ENCODE measurements at regions not wholly inside any gene's neighbourhood (a gene's known extent, or its start where the extent isn't known, plus 50 kb on each side); places are given as distances from the start of the nearest gene placed in this dataset.

DNA sequence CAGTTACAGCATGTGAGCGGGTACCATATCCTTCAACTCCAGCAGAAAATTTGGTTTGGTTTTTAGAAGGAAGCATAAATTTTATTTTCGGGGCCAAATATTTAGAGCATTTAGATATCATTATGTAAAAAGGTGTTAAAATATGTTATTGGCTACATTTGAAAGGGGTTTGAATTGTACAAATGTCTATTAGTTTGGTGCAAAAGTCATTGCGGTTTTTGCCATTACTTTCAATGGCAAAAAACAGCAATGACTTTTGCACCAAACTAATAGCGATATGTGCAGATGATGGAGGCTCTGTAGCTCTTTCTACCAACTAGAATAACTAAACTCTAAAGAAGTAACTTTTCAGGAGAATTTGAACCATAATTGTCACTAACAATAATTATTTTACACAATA is 1666.2 kb upstream of the SLC39A10 start:
- Histone ChIP-seq H2AFZ (ENCODE audit: low read length) (no peak overlapping the region), H3K27ac (ENCODE audit: low read length) (no peak overlapping the region), H3K79me2 (ENCODE audit: low read length) (no peaks in the 10 kb centered on the region), H3K9ac (ENCODE audit: low read length) (no peak overlapping the region), H3K4me2 (ENCODE audit: low read depth, low read length) (no peak overlapping the region), H3K4me3 (ENCODE audit: low read length) (no peak overlapping the region), H3K27me3 (replicated peaks; ENCODE audit: insufficient read depth, low read length) (no peaks in the 10 kb centered on the region), H3K36me3 (replicated peaks; ENCODE audit: insufficient read depth, low read length) (no peaks in the 10 kb centered on the region), H3F3A (ENCODE audit: insufficient read depth, low read length) (no peaks in the 10 kb centered on the region), H4K20me1 (ENCODE audit: insufficient read depth, low read length) (no peaks in the 10 kb centered on the region), H3K4me1 (ENCODE audit: low read length) (no peaks in the 10 kb centered on the region), H3K9me3 (replicated peaks; ENCODE audit: insufficient read depth, low read length) (no peaks in the 10 kb centered on the region), H3K9me2 (replicated peaks; ENCODE audit: insufficient read depth, low read length) (no peaks in the 10 kb centered on the region)
- TF ChIP-seq, protein P1, sequence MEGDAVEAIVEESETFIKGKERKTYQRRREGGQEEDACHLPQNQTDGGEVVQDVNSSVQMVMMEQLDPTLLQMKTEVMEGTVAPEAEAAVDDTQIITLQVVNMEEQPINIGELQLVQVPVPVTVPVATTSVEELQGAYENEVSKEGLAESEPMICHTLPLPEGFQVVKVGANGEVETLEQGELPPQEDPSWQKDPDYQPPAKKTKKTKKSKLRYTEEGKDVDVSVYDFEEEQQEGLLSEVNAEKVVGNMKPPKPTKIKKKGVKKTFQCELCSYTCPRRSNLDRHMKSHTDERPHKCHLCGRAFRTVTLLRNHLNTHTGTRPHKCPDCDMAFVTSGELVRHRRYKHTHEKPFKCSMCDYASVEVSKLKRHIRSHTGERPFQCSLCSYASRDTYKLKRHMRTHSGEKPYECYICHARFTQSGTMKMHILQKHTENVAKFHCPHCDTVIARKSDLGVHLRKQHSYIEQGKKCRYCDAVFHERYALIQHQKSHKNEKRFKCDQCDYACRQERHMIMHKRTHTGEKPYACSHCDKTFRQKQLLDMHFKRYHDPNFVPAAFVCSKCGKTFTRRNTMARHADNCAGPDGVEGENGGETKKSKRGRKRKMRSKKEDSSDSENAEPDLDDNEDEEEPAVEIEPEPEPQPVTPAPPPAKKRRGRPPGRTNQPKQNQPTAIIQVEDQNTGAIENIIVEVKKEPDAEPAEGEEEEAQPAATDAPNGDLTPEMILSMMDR (IDR thresholded peaks at IDR 0.05; ENCODE audit: low read length) = no peak
- TF ChIP-seq EZH2 (optimal IDR thresholded peaks at IDR 0.05; ENCODE audit: low read depth, low read length) (no peak), EZH2phosphoT487 (IDR thresholded peaks at IDR 0.05; ENCODE audit: low read length) (no peak)
- DNase-seq = no peak

DNA sequence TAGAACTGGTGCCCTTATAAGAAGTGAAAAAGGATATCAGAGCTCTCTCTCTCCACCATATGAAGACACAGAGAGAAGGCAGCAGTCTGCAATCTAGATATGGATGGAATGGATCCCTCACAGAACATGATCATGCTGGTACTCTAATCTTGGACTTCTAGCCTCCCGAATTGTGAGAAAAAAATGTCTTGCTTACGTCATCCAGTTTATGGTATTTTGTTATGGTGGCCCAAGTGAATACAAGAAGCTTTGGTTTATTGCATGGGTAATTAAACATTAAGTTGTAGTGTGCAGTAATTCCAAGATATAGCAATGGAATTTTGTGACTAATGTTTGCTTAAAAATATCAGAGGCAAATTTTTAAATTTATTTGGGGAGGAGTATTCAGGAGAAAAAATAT is 1667.4 kb upstream of the SLC39A10 start:
- H3K4me2 ChIP-seq (ENCODE audit: low read depth, low read length) = no peak overlapping the region
- no peaks in the 10 kb centered on the region for H3K79me2 ChIP-seq (ENCODE audit: low read length)
- no peak overlapping the region for H3K9ac ChIP-seq (ENCODE audit: low read length)
- no peaks in the 10 kb centered on the region for H3F3A ChIP-seq (ENCODE audit: insufficient read depth, low read length)
- no peaks in the 10 kb centered on the region for H3K9me2 ChIP-seq (replicated peaks; ENCODE audit: insufficient read depth, low read length)
- H3K27me3 ChIP-seq (replicated peaks; ENCODE audit: insufficient read depth, low read length) = no peaks in the 10 kb centered on the region
- no peaks in the 10 kb centered on the region for H3K36me3 ChIP-seq (replicated peaks; ENCODE audit: insufficient read depth, low read length)
- no peaks in the 10 kb centered on the region for H3K4me1 ChIP-seq (ENCODE audit: low read length)
- no peak overlapping the region for H3K27ac ChIP-seq (ENCODE audit: low read length)
- DNase-seq = no peak
- H2AFZ ChIP-seq (ENCODE audit: low read length) = no peak overlapping the region
- no peaks in the 10 kb centered on the region for H4K20me1 ChIP-seq (ENCODE audit: insufficient read depth, low read length)
- no peak overlapping the region for H3K4me3 ChIP-seq (ENCODE audit: low read length)
- no peaks in the 10 kb centered on the region for H3K9me3 ChIP-seq (replicated peaks; ENCODE audit: insufficient read depth, low read length)
- TF ChIP-seq EZH2phosphoT487 (IDR thresholded peaks at IDR 0.05; ENCODE audit: low read length) = no peak
- no peak for TF ChIP-seq EZH2 (optimal IDR thresholded peaks at IDR 0.05; ENCODE audit: low read depth, low read length)
- TF ChIP-seq, protein P1 (IDR thresholded peaks at IDR 0.05; ENCODE audit: low read length) = no peak

DNA sequence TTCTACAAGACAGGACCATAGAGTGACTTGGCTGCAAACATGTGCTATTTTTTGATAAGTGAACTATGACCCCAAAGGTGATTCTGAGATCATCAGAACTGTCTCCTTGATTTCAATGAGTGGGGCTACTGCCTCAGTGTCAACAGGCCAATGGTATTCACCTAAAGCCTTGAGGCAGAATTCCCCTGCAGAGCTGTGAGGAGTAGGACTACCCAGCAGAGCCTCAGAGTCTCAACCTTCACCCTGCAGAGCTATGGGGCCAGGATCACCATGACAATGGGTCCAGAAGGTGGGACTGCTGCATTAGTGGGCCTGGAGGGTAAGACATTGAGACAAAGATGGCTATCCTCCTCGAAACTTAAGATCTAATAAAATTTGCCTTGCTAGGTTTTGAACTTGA is 1668.2 kb upstream of the SLC39A10 start:
- H3K27me3 ChIP-seq (replicated peaks; ENCODE audit: insufficient read depth, low read length) = no peaks in the 10 kb centered on the region
- H3K4me2 ChIP-seq (ENCODE audit: low read depth, low read length) = no peak overlapping the region
- H3K79me2 ChIP-seq (ENCODE audit: low read length) = no peaks in the 10 kb centered on the region
- H3K4me3 ChIP-seq (ENCODE audit: low read length) = no peak overlapping the region
- H3K9me2 ChIP-seq (replicated peaks; ENCODE audit: insufficient read depth, low read length) = no peaks in the 10 kb centered on the region
- no peaks in the 10 kb centered on the region for H3F3A ChIP-seq (ENCODE audit: insufficient read depth, low read length)
- no peak overlapping the region for H2AFZ ChIP-seq (ENCODE audit: low read length)
- H3K36me3 ChIP-seq (replicated peaks; ENCODE audit: insufficient read depth, low read length) = no peaks in the 10 kb centered on the region
- TF ChIP-seq, protein P1 (IDR thresholded peaks at IDR 0.05; ENCODE audit: low read length) = no peak
- TF ChIP-seq EZH2phosphoT487 (IDR thresholded peaks at IDR 0.05; ENCODE audit: low read length) (no peak), EZH2 (optimal IDR thresholded peaks at IDR 0.05; ENCODE audit: low read depth, low read length) (no peak)
- no peak overlapping the region for H3K27ac ChIP-seq (ENCODE audit: low read length)
- no peaks in the 10 kb centered on the region for H3K4me1 ChIP-seq (ENCODE audit: low read length)
- H3K9ac ChIP-seq (ENCODE audit: low read length) = no peak overlapping the region
- H3K9me3 ChIP-seq (replicated peaks; ENCODE audit: insufficient read depth, low read length) = no peaks in the 10 kb centered on the region
- DNase-seq = no peak
- no peaks in the 10 kb centered on the region for H4K20me1 ChIP-seq (ENCODE audit: insufficient read depth, low read length)
